Jurkat, Clone E6-1 (cell line): ENCODE measurements at regions not wholly inside any gene's neighbourhood (a gene's known extent, or its start where the extent isn't known, plus 50 kb on each side); places are given as distances from the start of the nearest gene placed in this dataset.
A peak's percentile ranks its signal among the peaks of the same experiment; 100 is the strongest.
"Not testable (repeated sequence)": the region's sequence is repeated elsewhere in the genome, so short reads cannot be mapped to it uniquely, and the experiment has no call there.

Source experiments
- DNase-seq: peaks from one replicate; pipeline ENCODE4 v3.0.0-alpha.2; 2011; ENCODE audit warnings: low read depth, low spot score
- H3K4me3 ChIP-seq: 2 replicates; pipeline ENCODE4 v1.5.1; 2011; ENCODE audit warnings: mild to moderate bottlenecking, low read length, control low read depth, moderate library complexity

DNA sequence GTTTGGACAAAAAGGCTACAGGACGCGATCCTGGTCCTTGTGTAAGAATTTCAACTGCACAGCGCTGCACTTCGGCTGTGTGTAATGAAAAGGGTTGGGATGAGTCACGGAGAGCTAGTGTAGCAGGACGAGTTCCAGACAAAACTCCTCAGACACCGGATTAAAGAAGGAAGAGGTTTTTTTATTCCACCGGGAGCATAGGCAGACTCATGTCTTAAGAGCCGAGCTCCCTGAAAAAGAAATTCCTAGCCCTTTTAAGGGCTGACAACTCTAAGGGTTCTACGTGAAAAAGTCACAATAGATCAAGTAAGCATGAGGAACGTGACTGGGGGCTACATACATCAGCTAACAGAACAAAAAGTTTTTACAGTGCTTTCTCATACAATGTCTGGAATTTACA is 54.8 kb upstream of the FAM90A1 start:
- DNase-seq, H3K4me3 ChIP-seq: not testable (repeated sequence)

GRCh38 chr12:8285681-8286080 is 58.3 kb upstream of the FAM90A1 start:
- not testable (repeated sequence) for H3K4me3 ChIP-seq, DNase-seq

GRCh38 chr12:8291764-8292163 is 64.3 kb upstream of the FAM90A1 start:
- DNase-seq, H3K4me3 ChIP-seq: not testable (repeated sequence)

DNA sequence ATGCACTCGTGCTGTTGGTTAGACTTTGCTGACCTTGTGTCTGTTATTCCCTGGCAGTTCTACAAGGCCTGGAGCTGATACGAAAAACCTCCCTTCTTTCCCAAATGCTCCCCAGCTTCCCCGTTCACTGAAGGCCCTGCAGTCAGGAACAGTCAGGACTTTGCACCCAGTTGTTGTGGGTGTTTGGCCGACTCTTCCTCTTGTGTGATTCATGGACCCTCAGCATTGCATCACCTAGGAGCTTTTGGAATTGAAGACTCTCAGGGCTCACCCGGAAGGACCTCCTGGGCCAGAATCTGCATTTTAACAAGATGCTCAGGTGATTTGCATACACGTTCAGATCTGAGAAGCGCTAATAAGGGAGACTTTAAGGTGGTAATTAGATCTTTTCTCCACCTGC is 67.2 kb upstream of the FAM90A1 start:
- DNase-seq, H3K4me3 ChIP-seq: not testable (repeated sequence)

GRCh38 chr12:8308611-8309010 is 81.2 kb upstream of the FAM90A1 start:
- H3K4me3 ChIP-seq, DNase-seq: not testable (repeated sequence)

DNA sequence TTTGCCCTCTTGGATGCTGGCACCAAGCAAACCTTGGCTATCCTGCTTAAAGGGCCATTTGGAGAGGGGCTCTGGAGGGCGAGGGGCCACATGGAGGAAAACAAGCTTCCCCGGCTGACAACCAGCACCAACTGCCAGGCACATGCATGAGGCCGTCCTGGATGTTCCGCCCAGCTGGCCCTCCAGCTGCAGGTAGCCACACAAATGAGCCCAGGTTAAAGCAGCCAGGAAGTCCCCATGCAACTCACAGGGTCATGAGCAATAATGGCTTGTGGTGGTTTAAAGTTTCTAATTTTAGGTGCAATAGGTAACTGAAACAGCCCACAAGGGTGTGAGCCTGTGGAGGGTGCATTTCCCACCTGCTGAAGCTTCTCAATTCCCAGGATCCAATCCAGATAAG is 88.6 kb upstream of the FAM90A1 start:
- not testable (repeated sequence) for H3K4me3 ChIP-seq, DNase-seq

- DNase-seq, H3K4me3 ChIP-seq: not testable (repeated sequence)
Measured at GRCh38 chr12:8317675-8318074, 90.3 kb upstream of the FAM90A1 start.

DNA sequence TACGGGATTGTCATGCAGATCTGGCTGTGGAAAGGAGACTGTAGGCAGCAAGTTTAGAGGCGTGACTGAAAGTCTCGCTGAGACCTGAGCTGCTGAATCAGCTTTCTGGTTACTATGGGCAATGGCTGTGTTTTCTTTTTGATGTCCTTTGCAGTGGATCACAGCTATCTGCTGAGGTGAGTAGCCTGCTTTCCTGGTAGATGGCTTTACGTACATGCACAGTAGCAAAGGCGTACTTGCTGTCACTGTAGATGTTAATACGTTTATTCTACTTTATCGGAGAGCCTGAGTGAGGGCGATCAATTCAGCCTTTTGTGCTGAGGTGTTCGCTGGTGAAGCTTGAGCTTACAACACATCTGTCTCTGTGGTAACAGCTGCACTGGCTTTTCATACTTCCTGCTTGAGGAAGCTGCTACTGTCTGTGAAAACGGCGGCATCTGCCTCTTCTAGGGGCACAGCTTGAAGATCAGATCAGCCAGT is 92.9 kb upstream of the FAM90A1 start:
- H3K4me3 ChIP-seq, result peak overlapping the region; percentile 39
- DNase-seq, result peak; percentile 88

DNA sequence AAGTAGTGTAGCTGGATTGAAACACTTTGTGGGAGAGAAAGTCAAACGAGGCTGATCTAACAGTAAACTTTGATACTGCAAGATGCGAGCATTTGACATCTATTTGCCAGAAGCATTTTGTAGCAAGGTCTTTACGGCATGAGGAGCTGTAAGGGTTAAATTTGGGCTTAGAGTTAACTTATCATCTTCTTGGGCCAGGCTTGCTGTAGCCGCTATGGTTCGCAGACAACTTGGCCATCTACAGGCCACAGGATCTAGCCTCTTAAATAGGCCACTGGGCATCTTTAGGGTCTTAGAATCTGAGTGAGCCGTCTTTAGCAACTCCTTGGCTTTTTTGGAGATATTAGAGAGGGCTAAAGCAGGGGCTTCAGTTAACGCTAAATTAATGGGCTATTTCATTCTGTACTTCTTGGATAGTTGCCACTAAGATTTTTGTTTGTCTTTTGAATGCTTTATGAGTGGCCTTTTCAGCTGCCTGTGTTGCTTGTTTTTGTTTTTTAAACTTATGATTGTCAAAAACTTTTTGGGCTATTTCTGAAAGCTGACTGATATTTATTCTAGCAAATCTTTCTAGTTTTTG is 93.5 kb upstream of the FAM90A1 start:
- DNase-seq, H3K4me3 ChIP-seq: not testable (repeated sequence)

DNA sequence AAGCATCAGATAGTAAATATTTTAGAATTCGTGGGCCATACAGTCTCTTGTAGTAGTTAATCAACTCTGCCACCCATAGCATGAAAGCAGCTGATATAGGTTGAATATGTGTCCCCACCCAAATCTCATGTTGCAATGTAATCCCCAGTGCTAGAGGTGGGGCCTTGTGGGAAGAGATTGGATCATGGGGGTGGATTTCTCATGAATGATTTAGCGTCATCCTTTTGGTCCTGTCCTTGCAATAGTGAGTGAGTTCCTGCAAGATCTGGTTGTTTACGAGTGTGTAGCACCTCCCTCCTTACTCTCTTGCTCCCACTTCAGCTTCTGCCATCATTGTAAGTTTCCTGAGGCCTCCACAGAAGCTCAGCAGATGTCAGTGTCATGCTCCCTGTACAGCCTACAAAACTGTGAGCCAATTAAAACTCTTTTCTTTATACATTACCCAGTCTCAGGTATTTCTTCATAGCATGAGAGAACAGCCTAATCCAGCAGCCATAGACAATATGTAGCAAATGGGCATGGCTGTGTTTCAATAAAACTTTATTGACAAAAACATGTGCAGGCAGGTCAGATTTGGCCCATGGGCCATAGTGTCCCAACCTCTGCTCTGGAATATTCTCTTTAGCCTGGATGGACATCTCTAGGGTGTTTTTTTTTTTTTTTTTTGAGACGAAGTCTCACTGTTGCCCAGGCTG is 97.9 kb upstream of the FAM90A1 start:
- H3K4me3 ChIP-seq, DNase-seq: not testable (repeated sequence)

DNA sequence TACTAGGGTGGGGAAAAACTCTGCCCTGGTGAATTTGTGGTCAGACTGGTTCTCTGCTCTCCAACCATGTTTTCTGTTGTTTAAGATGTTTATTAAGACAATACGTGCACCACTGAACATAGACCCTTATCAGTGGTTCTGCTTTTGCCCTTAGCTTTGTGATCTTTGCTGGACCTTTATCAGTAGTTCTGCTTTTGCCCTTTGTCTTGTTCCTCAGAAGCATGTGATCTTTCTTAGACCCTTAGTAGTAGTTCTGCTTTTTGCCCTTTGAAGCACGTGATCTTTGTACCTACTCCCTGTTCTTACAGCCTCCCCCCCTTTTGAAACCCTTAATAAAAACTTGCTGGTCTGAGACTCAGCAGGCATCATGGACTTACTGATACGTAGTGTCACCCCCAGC is 101.4 kb upstream of the FAM90A1 start:
- H3K4me3 ChIP-seq, DNase-seq: not testable (repeated sequence)

DNA sequence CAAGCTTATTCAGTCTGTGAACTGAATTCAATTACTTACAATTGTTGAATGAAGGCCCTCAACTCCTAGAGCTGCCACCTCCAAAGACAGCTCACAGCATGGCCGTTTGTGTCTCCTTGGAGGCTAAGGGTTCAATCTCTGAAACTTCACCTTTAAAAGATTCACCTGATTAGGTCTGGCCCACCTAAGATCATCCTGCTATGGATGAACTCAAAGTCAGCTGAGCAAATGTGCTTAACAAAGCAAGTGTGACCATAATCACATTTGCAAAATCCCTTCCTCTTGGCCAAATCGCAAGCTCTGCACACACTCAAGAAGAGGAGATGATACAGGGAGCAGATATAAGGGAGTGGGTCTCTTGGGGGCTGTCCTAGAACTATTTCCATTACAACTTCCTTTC is 105.0 kb upstream of the FAM90A1 start:
- H3K4me3 ChIP-seq, DNase-seq: not testable (repeated sequence)

DNA sequence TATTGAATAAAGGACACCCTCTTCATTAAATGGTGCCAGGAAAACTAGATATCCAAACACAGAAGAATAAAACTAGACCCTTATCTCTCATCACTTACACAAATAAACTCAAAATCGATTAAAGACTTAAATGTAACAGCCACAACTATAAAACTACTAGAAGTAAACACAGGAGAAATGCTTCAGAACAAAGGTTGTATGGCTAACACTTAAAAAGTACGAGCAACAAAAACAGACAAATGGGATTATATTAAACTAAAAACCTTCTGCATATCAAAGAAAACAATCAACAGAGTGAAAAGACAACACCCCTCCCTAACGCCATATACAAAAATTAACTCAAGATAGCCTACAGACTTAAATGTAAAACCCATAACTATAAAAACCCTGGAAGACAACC is 104.7 kb upstream of the CLEC6A start:
- not testable (repeated sequence) for H3K4me3 ChIP-seq, DNase-seq

DNA sequence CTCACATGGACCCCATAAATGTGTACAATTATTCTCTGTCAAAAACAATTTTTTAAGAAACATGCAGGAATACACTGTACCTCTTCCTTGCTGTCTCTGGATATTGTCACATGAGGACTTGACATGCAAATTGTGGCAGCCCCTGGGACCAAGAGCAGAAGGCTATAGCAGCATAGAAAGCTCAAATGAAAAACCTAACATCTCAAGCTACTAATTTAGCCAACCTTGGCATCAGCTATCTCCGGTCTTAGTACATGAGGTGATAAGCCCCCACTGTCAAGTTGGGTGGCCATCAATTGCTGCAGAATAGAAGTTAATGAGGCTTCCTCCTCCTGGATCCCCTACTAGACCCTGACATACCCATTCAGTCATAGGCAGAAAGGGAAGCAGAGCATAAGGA is 101.0 kb upstream of the CLEC6A start:
- DNase-seq, H3K4me3 ChIP-seq: not testable (repeated sequence)

DNA sequence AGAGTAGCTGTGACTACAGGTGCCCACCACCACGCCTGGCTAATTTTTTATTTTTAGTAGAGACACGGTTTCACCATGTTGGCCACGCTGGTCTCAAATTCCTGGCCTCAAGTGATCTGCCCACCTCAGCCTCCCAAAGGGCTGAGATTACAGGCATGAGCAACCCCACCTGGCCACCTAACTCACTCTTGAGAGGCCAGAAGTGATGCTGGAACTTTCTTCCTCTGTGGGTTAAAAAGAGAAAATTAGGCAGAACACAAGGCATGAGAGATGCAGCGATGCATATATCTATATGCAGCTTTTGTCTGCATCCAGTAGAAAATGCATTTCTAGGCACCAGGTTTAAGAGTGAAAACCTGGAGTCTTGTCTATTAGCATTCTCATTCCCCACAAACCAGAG is 100.2 kb upstream of the CLEC6A start:
- DNase-seq, result not testable (repeated sequence)

DNA sequence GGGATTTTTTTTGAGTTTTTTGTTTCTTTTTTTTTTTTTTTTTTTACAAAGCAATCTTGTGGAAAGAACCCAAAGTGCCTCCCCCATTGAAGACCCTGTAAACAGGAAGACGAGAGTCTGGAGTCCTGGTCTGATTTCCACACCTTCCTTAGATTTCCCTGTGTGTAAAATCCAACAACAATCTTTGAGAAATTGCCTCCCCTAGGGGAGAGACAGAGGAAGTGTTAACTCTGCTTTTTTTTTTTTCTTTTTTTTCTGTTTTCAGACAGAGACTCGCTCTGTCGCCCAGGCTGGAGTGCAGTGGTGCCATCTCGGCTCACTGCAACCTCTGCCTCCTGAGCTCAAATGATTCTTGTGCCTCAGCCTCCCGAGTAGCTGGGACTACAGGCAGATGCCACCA is 82.0 kb upstream of the CLEC6A start:
- DNase-seq, result not testable (repeated sequence)

More for the DNA sequence above, 100.2 kb upstream of the CLEC6A start:
- not testable (repeated sequence) for H3K4me3 ChIP-seq

DNA sequence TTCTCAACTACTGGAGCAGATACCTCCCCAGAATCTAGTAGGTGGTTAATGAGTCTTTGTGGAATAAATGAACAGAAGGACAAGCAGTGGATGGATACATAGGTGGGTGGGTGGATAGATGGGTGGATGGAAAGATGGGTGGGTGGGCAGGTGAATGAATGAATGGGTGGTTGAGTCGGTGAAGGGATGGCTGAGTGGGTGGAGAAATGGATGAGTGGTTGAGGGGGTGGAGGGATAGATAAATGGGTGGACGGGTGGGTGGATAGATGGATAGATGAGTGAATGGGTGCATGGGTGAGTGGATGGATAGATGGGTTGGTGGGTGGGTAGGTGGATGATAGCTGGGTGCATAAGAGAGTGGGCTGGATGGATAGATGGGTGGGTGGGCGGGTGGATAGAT is 80.6 kb upstream of the CLEC6A start:
- not testable (repeated sequence) for H3K4me3 ChIP-seq, DNase-seq

More for the DNA sequence above, 82.0 kb upstream of the CLEC6A start:
- H3K4me3 ChIP-seq, result not testable (repeated sequence)

GRCh38 chr12:8377756-8378155 is 78.0 kb upstream of the CLEC6A start:
- not testable (repeated sequence) for H3K4me3 ChIP-seq, DNase-seq

DNA sequence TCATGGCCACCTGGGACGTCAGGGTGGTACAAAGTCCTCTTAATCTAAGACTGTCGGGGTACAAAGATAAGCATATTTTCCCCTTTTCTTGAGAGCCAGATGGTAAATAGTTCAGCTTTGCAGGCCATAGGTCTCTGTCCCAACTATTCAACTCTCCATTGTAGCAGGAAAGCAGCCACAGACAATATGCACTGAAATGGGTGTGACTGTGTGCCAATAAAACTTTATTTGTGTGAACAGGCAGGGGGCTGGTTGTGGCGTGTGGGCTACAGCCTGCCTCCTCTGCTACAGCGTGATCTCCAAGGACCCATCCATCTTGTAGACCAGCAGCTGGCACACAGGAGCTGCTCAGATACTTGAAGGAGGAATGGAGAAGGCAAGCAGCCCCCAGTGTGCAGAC is 73.2 kb upstream of the CLEC6A start:
- not testable (repeated sequence) for H3K4me3 ChIP-seq, DNase-seq

DNA sequence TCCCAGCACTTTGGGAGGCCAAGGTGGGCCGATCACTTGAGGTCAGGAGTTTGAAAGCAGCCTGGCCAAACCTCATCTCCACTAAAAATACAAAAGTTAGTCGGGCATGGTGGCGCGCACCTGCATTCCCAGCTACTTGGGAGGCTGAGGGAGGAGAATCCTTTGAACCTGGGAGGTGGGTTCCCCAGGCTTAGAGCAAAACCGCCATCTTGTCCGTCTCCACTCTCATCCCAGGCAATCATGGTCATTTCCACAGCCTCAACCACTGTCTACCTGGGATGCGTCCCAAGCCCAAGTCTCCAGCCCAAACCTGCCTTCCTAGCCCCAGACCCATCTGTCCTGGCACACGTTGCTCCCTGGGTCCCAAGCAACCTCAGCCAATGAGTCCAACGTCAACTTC is 71.1 kb upstream of the CLEC6A start:
- not testable (repeated sequence) for H3K4me3 ChIP-seq, DNase-seq

GRCh38 chr12:8385431-8385830 is 70.3 kb upstream of the CLEC6A start:
- not testable (repeated sequence) for H3K4me3 ChIP-seq, DNase-seq
